HUES64 (cell line): ENCODE measurements at regions not wholly inside any gene's neighbourhood (a gene's known extent, or its start where the extent isn't known, plus 50 kb on each side); places are given as distances from the start of the nearest gene placed in this dataset.

Experiments
- H3K27ac ChIP-seq: 2 replicates; pipeline ENCODE4 v1.7.0; 2013; ENCODE audit warnings: low read depth, low read length, inconsistent platforms
- H3K27me3 ChIP-seq: 2 replicates; pipeline ENCODE4 v1.6.1; 2013; ENCODE audit warnings: mild to moderate bottlenecking, low read length; ENCODE audit not compliant: insufficient read depth
- H3K36me3 ChIP-seq: 2 replicates; pipeline ENCODE4 v1.6.1; 2013; ENCODE audit warnings: mild to moderate bottlenecking, low read length; ENCODE audit not compliant: insufficient read depth
- H3K4me1 ChIP-seq: 2 replicates; pipeline ENCODE4 v1.6.1; 2013; ENCODE audit warnings: mild to moderate bottlenecking, low read length, moderate library complexity; ENCODE audit not compliant: insufficient read depth
- H3K4me3 ChIP-seq: 2 replicates; pipeline ENCODE4 v1.5.1; 2013; ENCODE audit warnings: mild to moderate bottlenecking, low read length, moderate library complexity
- H3K9ac ChIP-seq: 2 replicates; pipeline ENCODE4 v1.6.1; 2013; ENCODE audit warnings: mild to moderate bottlenecking, low read depth, low read length
- H3K9me3 ChIP-seq: 2 replicates; pipeline ENCODE4 v1.6.1; 2013; ENCODE audit warnings: low read depth, low read length; ENCODE audit not compliant: insufficient read depth
- WGBS: fragments of 150-250, 120-280 bp; methylation state at CpG from one replicate; pipeline ENCODE4 v1.1.7; 2013; ENCODE audit warnings: missing lambda C conversion rate; 5-methylcytosine and 5-hydroxymethylcytosine counted together

DNA sequence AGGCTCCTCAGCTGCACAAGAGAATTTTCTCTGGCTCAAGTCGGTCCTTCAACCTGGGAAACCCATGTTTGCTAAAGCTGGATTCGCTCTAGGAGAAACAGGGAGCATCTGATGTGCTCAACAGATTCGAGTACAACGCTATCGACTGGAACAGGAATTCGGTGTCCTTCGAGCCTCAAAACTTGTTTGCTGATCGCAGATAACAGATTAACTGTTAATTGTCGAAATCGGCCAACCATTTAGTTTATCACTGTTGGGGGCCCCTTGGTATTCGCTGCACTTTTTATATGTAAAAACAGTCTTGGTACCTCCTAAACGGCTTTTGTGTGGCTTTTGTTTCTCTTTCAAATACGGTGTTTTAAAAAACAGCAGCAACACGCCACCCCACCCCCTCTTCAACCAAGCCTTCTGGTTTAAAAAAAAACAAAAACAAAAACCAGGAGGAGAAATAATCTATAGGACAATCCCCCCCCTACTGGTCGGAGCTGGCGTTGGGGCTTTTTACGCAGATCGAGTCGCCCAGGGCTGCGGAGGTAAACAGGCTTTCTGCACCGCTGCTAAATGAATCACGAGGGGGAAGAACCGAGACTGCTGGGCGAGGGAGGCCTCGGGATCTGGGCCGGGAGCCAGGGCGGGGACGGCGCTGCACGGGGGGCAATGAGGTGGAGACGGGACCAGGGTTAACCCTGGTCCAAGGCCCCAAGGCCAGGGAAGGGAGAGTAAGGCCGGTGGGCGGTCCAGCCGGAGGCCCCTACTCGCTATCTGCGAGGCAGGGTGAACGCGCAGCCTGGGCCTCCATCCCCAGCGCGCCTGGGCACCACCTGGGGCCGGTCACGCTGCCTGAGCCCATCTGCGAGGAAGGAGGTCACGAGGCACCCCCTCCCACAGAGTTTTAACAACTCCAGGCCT lies 71.7 kb upstream of the BCOR start:
- Histone ChIP-seq H3K36me3 (no peaks in the 10 kb centered on the region), H3K4me1 (peaks cover 37% of the 10 kb centered on the region), H3K9me3 (no peaks in the 10 kb centered on the region), H3K27me3 (peaks cover 58% of the 10 kb centered on the region), H3K27ac (peak overlapping the region; percentile 100; the same call in 1 of the 2 replicates), H3K9ac (peak overlapping the region; percentile 79), H3K4me3 (peak overlapping the region; percentile 44)
- WGBS, result under 1% methylated on average over 44 of the region's 44 CpGs

DNA sequence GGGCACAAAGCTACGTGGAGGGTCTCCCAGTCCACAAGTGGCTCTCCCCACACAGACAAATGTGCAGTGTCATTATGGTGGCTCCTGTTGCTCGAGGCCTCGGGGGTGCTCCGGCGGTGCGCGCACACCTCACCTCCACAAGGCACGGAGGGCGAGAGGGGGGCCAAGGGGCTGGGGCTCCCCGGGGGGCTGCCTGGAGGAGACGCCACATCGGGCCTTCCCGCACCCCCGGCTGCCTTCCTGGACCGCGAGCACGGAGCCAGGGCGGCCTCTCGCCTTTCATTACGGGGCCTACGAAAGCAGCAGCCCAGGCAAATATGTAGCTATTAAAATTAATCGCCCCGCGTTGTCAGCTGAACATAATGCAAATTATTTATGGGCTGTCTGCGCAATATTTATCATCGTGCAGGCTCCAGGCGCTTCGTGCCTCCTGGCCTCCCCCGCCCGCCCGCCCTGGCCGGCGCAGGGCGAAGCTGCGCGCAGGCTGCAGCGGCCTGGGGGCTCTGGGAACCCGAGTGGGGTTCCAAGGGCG lies 70.8 kb upstream of the BCOR start:
- H3K27ac ChIP-seq, result peak overlapping the region; percentile 100; the same call in 1 of the 2 replicates
- H3K36me3 ChIP-seq, result no peaks in the 10 kb centered on the region
- WGBS, result 2% methylated on average over 38 of the region's 39 CpGs
- peaks cover 32% of the 10 kb centered on the region for H3K4me1 ChIP-seq
- peak overlapping the region; percentile 79 for H3K9ac ChIP-seq
- no peaks in the 10 kb centered on the region for H3K9me3 ChIP-seq
- peaks cover 57% of the 10 kb centered on the region for H3K27me3 ChIP-seq
- H3K4me3 ChIP-seq, result peak overlapping the region; percentile 49

- Histone ChIP-seq H3K9ac (peak overlapping the region; percentile 79), H3K9me3 (no peaks in the 10 kb centered on the region), H3K36me3 (no peaks in the 10 kb centered on the region), H3K4me3 (peak overlapping the region; percentile 49), H3K4me1 (peaks cover 27% of the 10 kb centered on the region), H3K27me3 (peaks cover 51% of the 10 kb centered on the region), H3K27ac (peak overlapping the region; percentile 100; the same call in 1 of the 2 replicates)
- under 1% methylated on average over 46 of the region's 46 CpGs for WGBS
Observed at GRCh38 chrX:40167850-40168479, 70.2 kb upstream of the BCOR start.

GRCh38 chrX:40167233-40167849 lies 69.6 kb upstream of the BCOR start:
- peak overlapping the region; percentile 49 for H3K4me3 ChIP-seq
- peaks cover 47% of the 10 kb centered on the region for H3K27me3 ChIP-seq
- no peaks in the 10 kb centered on the region for H3K9me3 ChIP-seq
- H3K36me3 ChIP-seq, result no peaks in the 10 kb centered on the region
- peak overlapping the region; percentile 100; the same call in 1 of the 2 replicates for H3K27ac ChIP-seq
- H3K4me1 ChIP-seq, result peaks cover 27% of the 10 kb centered on the region
- 4% methylated on average over 36 of the region's 41 CpGs for WGBS
- H3K9ac ChIP-seq, result peak overlapping the region; percentile 79

DNA sequence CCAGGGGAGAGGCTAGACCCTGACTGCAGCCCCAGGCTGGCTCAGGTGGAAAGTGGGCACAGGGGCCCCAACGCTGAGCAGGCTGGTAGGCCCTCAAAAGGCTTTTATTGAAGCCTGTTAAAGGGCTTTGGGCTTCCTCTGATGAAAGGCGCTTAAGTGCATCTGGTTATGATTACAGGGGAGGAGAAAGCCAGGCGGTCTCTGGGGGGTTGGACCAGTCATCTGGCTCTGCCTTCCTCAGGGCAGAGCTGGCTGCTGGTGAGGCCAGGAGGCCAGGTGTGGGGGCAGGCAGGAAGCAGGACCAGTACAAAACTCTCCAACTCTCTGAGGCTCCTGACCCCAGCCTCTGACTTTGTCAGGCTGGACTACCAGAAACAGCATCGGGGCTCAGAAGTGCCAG lies 68.8 kb upstream of the BCOR start:
- Histone ChIP-seq H3K27ac (no peak overlapping the region), H3K27me3 (peaks cover 39% of the 10 kb centered on the region), H3K4me1 (peaks cover 27% of the 10 kb centered on the region), H3K9ac (no peak overlapping the region), H3K4me3 (no peak overlapping the region), H3K36me3 (no peaks in the 10 kb centered on the region), H3K9me3 (no peaks in the 10 kb centered on the region)
- 33% methylated on average over 4 of the region's 4 CpGs for WGBS

DNA sequence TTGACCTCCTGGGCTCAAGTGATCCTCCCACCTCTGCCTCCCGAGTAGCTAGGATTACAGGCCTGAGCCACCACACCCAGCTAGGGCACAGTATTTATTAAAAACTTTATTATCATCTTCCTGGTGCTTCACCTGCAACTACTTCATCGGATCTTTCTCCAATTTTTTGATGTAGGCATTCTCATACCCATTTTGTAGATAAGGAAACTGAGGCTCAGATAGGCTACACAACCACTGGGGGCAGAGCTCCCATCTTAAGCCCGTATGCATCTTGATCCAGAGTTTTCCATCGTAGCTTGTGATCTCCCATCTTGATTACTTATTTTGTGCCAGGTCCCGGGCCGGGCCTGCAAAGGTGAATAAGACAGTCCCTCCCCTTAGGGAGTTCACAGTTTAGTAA lies 68.1 kb upstream of the BCOR start:
- no peaks in the 10 kb centered on the region for H3K36me3 ChIP-seq
- no peaks in the 10 kb centered on the region for H3K9me3 ChIP-seq
- no peak overlapping the region for H3K4me3 ChIP-seq
- no peak overlapping the region for H3K9ac ChIP-seq
- H3K27me3 ChIP-seq, result peaks cover 34% of the 10 kb centered on the region
- no peak overlapping the region for H3K27ac ChIP-seq
- peaks cover 26% of the 10 kb centered on the region for H3K4me1 ChIP-seq
- 88% methylated on average over 6 of the region's 6 CpGs for WGBS

GRCh38 chrX:40165206-40165605 lies 67.4 kb upstream of the BCOR start:
- Histone ChIP-seq H3K4me1 (peaks cover 22% of the 10 kb centered on the region), H3K4me3 (no peak overlapping the region), H3K36me3 (no peaks in the 10 kb centered on the region), H3K9ac (no peak overlapping the region), H3K9me3 (no peaks in the 10 kb centered on the region), H3K27me3 (peaks cover 29% of the 10 kb centered on the region), H3K27ac (no peak overlapping the region)
- WGBS, result 89% methylated on average over 4 of the region's 5 CpGs

- 69% methylated on average over 1 of the region's 3 CpGs for WGBS
- no peak overlapping the region for H3K27ac ChIP-seq
- H3K4me1 ChIP-seq, result peaks cover 22% of the 10 kb centered on the region
- no peak overlapping the region for H3K4me3 ChIP-seq
- H3K36me3 ChIP-seq, result no peaks in the 10 kb centered on the region
- no peaks in the 10 kb centered on the region for H3K9me3 ChIP-seq
- peaks cover 26% of the 10 kb centered on the region for H3K27me3 ChIP-seq
- no peak overlapping the region for H3K9ac ChIP-seq
Observed at GRCh38 chrX:40164751-40165150, 67.0 kb upstream of the BCOR start.

DNA sequence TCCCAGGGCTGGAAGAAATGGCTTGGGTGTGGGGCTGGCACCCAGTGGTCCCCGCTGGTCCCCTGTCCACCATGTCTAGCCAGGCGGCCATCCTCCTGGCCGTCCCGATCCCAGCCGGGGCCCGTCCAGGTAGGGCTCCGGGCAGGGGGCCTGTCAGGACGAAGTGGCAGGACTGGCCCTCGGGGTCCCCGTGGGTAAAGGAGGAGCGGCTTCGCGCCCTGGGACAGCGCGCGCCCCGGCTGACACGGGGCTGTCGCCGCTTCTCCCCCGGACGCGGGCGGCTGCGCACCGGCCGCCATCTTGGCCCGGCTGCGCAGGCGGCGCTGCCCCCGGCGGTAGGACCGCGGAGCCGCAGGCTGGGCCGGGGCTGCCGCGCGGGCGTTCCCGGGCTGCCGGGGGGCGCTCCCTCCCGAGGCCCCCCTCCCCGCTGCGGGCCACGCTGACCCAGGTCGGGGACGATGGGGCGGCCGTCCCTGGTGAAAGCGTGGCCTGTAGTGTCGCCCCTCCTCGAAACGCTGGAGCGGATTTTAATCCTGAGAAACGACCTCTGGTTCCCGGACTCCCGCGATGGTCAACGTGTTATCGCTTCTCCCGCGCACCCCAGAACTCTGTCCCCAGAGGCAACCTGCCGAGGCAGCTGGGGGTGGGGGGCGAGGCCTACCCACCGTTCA lies 60.4 kb upstream of the BCOR start:
- Histone ChIP-seq H3K27ac (peak overlapping the region; percentile 98), H3K9ac (peak overlapping the region; percentile 80), H3K9me3 (no peaks in the 10 kb centered on the region), H3K4me3 (peak overlapping the region; percentile 55), H3K36me3 (no peaks in the 10 kb centered on the region), H3K27me3 (peaks cover 24% of the 10 kb centered on the region), H3K4me1 (0 out of 2 replicates have a peak, but pooled peaks cover 5% of the 10 kb centered on the region)
- under 1% methylated on average over 68 of the region's 68 CpGs for WGBS

DNA sequence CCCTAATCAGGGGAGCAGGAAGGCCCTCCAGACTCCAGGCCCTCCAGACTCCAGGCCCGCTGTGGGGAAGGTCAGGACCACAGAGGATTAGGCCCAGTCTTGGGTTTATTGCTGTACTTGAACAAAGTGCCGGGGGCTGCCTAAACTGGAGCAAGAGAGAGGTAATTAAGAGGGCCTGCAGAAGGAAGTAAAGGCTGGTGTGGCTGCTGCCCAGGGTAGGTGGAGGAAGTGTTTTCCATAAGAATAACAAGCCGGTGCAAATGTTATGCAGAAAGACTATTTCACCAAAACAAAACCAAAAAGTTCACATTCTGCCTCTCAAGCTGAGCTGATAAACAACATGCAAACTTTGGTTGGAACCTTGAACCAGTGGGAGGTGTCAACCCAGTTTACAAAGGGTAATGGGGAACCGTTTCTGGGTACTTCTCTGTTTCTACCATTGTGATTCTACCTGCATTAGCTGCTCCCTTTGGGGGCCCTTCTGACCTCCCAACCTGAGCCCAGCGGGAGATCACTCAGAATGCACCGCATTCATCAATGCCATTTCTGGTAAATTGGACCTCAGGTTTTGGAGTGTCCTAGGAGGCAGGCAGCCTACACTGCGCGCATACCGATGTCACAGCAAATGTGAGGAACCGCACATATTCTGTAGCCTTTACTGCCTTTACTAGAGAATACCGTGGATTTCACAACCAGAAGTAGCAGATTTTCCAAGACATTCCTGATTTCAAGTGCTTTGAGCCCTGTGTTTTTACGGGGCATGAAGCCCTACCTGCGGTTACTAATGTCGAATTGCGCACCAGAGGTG lies 59.7 kb upstream of the BCOR start:
- H3K9ac ChIP-seq, result peak overlapping the region; percentile 80
- H3K9me3 ChIP-seq, result no peaks in the 10 kb centered on the region
- 0 out of 2 replicates have a peak, but pooled peaks cover 5% of the 10 kb centered on the region for H3K4me1 ChIP-seq
- H3K36me3 ChIP-seq, result no peaks in the 10 kb centered on the region
- H3K27ac ChIP-seq, result peak overlapping the region; percentile 99
- peaks cover 31% of the 10 kb centered on the region for H3K27me3 ChIP-seq
- peak overlapping the region; percentile 63 for H3K4me3 ChIP-seq
- under 1% methylated on average over 14 of the region's 15 CpGs for WGBS
